Upper lobe of right lung (tissue), 1 donor: ENCODE measurements at regions not wholly inside any gene's neighbourhood (a gene's known extent, or its start where the extent isn't known, plus 50 kb on each side); places are given as distances from the start of the nearest gene placed in this dataset.

Experiments used
- ATAC-seq: fragments of 200-7000 bp; cut with Tn5 transposase; one replicate; pipeline ENCODE4 v1.9.1; 2020; ENCODE audit warnings: mild to moderate bottlenecking, moderate library complexity
- DNase-seq: peaks from one replicate; pipeline ENCODE4 v3.0.0-alpha.2; 2020
- H3K27ac ChIP-seq: fragments of 200-600 bp; one replicate; pipeline ENCODE4 v1.8.0; 2022
- H3K27me3 ChIP-seq: fragments of 200-600 bp; one replicate; pipeline ENCODE4 v1.8.0; 2022; ENCODE audit warnings: mild to moderate bottlenecking
- H3K36me3 ChIP-seq: fragments of 200-600 bp; one replicate; pipeline ENCODE4 v1.8.0; 2022
- H3K4me1 ChIP-seq: fragments of 200-600 bp; one replicate; pipeline ENCODE4 v1.8.0; 2022
- H3K4me3 ChIP-seq: fragments of 200-600 bp; one replicate; pipeline ENCODE4 v1.8.0; 2022; ENCODE audit warnings: mild to moderate bottlenecking
- H3K9me3 ChIP-seq: fragments of 200-600 bp; one replicate; pipeline ENCODE4 v1.8.0; 2022
- intact Hi-C: fragments of 100-400 bp; cut with DNase I; formaldehyde crosslinking; loops from one replicate; pipeline ENCODE4 v1.11.0; 2022
- TF ChIP-seq, protein P1 (sequence below): fragments of 200-600 bp; IDR thresholded peaks from one replicate; pipeline ENCODE4 v1.8.0; 2022; ENCODE audit warnings: antibody characterized with exemption
- donor health status: DM: no; HTN: yes; CAD: no; lungs with severe emphysema.

DNA sequence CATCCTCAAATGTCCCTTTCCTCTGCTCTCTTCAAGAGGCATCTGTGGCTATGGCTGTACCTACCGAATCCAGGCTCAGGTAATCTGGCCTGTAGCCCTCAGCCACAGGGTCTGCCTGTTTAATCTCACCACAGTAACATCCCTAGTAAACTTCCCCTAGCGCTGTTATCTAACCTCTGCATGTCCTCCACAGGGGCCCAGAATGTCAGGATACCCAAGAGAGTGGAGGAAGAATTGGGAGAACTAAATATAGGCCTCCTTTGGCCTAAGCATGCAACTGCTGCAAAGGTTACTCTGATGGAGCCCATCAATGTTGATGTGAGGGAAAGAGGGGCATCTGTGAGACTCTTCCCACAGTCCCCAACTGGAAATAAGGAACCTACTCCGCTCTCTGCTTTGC lies 63.2 kb upstream of the IFNG-AS1 start:
- no peaks in the 10 kb centered on the region for H3K9me3 ChIP-seq
- TF ChIP-seq, protein P1, sequence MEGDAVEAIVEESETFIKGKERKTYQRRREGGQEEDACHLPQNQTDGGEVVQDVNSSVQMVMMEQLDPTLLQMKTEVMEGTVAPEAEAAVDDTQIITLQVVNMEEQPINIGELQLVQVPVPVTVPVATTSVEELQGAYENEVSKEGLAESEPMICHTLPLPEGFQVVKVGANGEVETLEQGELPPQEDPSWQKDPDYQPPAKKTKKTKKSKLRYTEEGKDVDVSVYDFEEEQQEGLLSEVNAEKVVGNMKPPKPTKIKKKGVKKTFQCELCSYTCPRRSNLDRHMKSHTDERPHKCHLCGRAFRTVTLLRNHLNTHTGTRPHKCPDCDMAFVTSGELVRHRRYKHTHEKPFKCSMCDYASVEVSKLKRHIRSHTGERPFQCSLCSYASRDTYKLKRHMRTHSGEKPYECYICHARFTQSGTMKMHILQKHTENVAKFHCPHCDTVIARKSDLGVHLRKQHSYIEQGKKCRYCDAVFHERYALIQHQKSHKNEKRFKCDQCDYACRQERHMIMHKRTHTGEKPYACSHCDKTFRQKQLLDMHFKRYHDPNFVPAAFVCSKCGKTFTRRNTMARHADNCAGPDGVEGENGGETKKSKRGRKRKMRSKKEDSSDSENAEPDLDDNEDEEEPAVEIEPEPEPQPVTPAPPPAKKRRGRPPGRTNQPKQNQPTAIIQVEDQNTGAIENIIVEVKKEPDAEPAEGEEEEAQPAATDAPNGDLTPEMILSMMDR = no peak
- intact Hi-C loops = no loop called here
- no peaks in the 10 kb centered on the region for H3K27me3 ChIP-seq
- H3K4me3 ChIP-seq = no peak overlapping the region
- no peak for DNase-seq
- no peak for ATAC-seq
- no peak overlapping the region for H3K27ac ChIP-seq
- H3K36me3 ChIP-seq = no peaks in the 10 kb centered on the region
- H3K4me1 ChIP-seq = no peaks in the 10 kb centered on the region

DNA sequence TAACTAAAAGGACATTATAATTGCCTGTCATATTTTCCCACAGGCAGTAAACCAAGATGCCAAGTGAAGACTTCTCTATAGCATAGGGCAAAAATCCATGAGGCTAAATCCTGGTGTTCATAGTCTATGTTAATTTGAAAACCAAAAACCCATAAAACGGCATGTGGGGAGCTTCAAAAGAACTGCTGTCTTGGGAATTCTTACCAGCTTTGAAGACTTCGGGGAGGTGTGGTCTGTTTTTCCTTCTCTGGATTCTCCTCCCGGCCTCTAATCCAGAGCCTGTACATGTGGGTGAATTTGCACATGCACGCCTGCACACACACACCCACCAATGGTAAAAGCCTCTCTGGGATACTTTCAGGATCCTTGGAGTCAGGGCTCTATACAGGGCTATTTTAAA lies 61.9 kb upstream of the IFNG-AS1 start:
- Histone ChIP-seq H3K4me3 (no peak overlapping the region), H3K36me3 (no peaks in the 10 kb centered on the region), H3K27ac (no peak overlapping the region), H3K27me3 (no peaks in the 10 kb centered on the region), H3K9me3 (no peaks in the 10 kb centered on the region), H3K4me1 (no peaks in the 10 kb centered on the region)
- DNase-seq = no peak
- intact Hi-C loops = no loop called here
- ATAC-seq = no peak
- TF ChIP-seq, protein P1 = no peak

GRCh38 chr12:67927815-67928214 lies 61.4 kb upstream of the IFNG-AS1 start:
- no peaks in the 10 kb centered on the region for H3K36me3 ChIP-seq
- DNase-seq (no peak), ATAC-seq (no peak)
- no peaks in the 10 kb centered on the region for H3K4me1 ChIP-seq
- H3K9me3 ChIP-seq = no peaks in the 10 kb centered on the region
- TF ChIP-seq, protein P1 = no peak
- intact Hi-C loops = no loop called here
- no peak overlapping the region for H3K27ac ChIP-seq
- no peaks in the 10 kb centered on the region for H3K27me3 ChIP-seq
- no peak overlapping the region for H3K4me3 ChIP-seq

DNA sequence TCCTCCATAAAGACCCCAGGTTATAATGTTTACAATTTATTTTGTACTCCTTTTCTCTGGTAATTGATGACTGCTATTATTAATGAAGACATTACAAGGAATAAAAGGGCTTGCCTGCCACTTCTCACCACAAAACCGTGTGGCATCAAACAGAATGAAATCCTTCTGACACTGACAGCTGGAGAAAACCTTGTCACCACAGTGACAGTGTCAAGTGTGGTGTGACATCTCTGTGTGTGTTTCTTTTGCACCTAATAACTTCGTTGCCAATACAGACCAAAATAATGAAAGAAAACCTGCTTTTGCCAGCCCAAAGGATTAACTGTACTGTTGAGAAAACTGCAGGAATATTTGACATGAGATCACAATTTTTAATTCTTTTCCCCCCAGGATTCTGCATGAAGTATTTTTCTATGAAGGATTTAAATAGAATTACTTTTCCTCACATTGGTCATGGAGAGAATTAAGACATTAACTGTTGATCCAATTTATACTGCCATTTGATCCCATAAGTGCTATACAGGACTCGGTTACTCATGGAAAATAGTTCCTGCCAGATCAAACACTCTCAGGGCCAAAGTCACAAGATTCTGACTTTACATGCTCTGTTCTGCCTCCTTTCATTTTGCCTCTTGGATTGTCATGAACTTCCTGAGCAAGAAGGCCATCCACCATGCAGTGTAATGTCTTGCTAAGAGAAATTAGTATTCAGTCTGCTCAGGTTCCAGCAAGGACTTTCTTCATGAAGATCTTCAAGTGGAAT lies 60.4 kb upstream of the IFNG-AS1 start:
- no peak overlapping the region for H3K4me3 ChIP-seq
- H3K36me3 ChIP-seq = no peaks in the 10 kb centered on the region
- intact Hi-C loops = no loop called here
- H3K27ac ChIP-seq = no peak overlapping the region
- H3K27me3 ChIP-seq = no peaks in the 10 kb centered on the region
- TF ChIP-seq, protein P1 = no peak
- H3K9me3 ChIP-seq = no peaks in the 10 kb centered on the region
- ATAC-seq = no peak
- DNase-seq = no peak
- H3K4me1 ChIP-seq = no peaks in the 10 kb centered on the region

GRCh38 chr12:67929384-67929772 lies 59.9 kb upstream of the IFNG-AS1 start:
- no peak for DNase-seq
- Histone ChIP-seq H3K27me3 (no peaks in the 10 kb centered on the region), H3K4me3 (no peak overlapping the region), H3K27ac (no peak overlapping the region), H3K9me3 (no peaks in the 10 kb centered on the region), H3K36me3 (no peaks in the 10 kb centered on the region), H3K4me1 (no peaks in the 10 kb centered on the region)
- ATAC-seq = no peak
- TF ChIP-seq, protein P1 = no peak
- intact Hi-C loops = no loop called here

GRCh38 chr12:67937822-67938221 lies 51.4 kb upstream of the IFNG-AS1 start:
- Histone ChIP-seq H3K9me3 (no peaks in the 10 kb centered on the region), H3K27me3 (no peaks in the 10 kb centered on the region), H3K4me1 (peaks cover 10% of the 10 kb centered on the region), H3K4me3 (no peak overlapping the region), H3K36me3 (no peaks in the 10 kb centered on the region), H3K27ac (no peak overlapping the region)
- intact Hi-C loops = no loop called here
- ATAC-seq (no peak), DNase-seq (no peak)
- TF ChIP-seq, protein P1 = no peak
